Activated CD4-positive, alpha-beta memory T cell treated with anti-CD3 and anti-CD28 coated beads, Interleukin-2, amount 10 ng/mL, durations not matched to agents 7 days and 5 days (primary cell): ENCODE measurements at regions not wholly inside any gene's neighbourhood (a gene's known extent, or its start where the extent isn't known, plus 50 kb on each side); places are given as distances from the start of the nearest gene placed in this dataset.

Source experiments
- CTCF ChIA-PET: fragments of 350-600 bp; sonication (Branson Sonifier 250); formaldehyde crosslinking; loops from one replicate; lab custom pipeline; 2021; ENCODE audit warnings: antibody characterized with exemption, inconsistent platforms; lab: Charles Lee
- POLR2A ChIA-PET: fragments of 350-600 bp; sonication (Branson Sonifier 250); formaldehyde crosslinking; loops from one replicate; lab custom pipeline; 2021; ENCODE audit warnings: antibody characterized with exemption; lab: Charles Lee
- DNase-seq: peaks from one replicate; pipeline ENCODE4 v3.0.0-alpha.2; 2020
- H3K27ac Mint-ChIP-seq: one replicate; pipeline ENCODE4 v1.8.0; 2021; ENCODE audit warnings: mild to moderate bottlenecking, mixed read lengths
- H3K27me3 Mint-ChIP-seq: one replicate; pipeline ENCODE4 v1.8.0; 2021; ENCODE audit warnings: mixed read lengths
- H3K36me3 Mint-ChIP-seq: one replicate; pipeline ENCODE4 v1.8.0; 2021; ENCODE audit warnings: low read depth, mixed read lengths
- H3K4me1 Mint-ChIP-seq: one replicate; pipeline ENCODE4 v1.8.0; 2021; ENCODE audit warnings: mixed read lengths
- H3K4me3 Mint-ChIP-seq: one replicate; pipeline ENCODE4 v1.8.0; 2021; ENCODE audit warnings: mild to moderate bottlenecking, mixed read lengths
- H3K9me3 Mint-ChIP-seq: one replicate; pipeline ENCODE4 v1.8.0; 2021; ENCODE audit warnings: mixed read lengths

DNA sequence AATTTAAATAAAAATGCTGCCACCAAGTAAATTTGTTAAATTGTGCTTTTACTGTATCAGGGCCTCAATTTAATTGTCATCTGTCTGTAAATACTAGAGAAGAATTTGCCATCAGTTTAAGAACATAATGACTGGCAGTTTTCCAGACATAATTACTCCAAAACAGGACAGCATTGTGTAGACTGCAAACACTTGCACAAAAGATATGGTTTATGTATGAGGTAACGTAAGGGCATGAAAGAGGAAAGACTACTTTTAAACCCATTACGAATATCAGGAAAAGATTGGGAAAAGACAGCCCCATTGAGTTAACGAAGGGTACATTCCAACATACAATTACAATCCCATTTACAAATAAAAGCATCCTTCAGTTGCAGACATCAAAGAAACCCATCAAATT, 59.8 kb upstream of the KRR1 start:
- no peak overlapping the region for H3K27ac Mint-ChIP-seq
- no peak overlapping the region for H3K4me3 Mint-ChIP-seq
- H3K27me3 Mint-ChIP-seq, result peaks cover 3% of the 10 kb centered on the region
- POLR2A ChIA-PET, result no interaction called here
- CTCF ChIA-PET, result interaction anchor here (0.6 kb wide), 1 partner anchor 505 kb away, joined by 3 read pairs; no protein-coding TSS in a partner anchor
- no peaks in the 10 kb centered on the region for H3K4me1 Mint-ChIP-seq
- H3K9me3 Mint-ChIP-seq, result no peaks in the 10 kb centered on the region
- DNase-seq, result no peak
- H3K36me3 Mint-ChIP-seq, result no peaks in the 10 kb centered on the region

GRCh38 chr12:75568801-75569200, 57.4 kb upstream of the KRR1 start:
- ChIA-PET CTCF (no interaction called here), POLR2A (no interaction called here)
- Mint-ChIP-seq H3K27me3 (peaks cover 5% of the 10 kb centered on the region), H3K36me3 (no peaks in the 10 kb centered on the region), H3K9me3 (peaks cover 5% of the 10 kb centered on the region), H3K4me1 (no peaks in the 10 kb centered on the region), H3K4me3 (no peak overlapping the region), H3K27ac (no peak overlapping the region)
- no peak for DNase-seq

DNA sequence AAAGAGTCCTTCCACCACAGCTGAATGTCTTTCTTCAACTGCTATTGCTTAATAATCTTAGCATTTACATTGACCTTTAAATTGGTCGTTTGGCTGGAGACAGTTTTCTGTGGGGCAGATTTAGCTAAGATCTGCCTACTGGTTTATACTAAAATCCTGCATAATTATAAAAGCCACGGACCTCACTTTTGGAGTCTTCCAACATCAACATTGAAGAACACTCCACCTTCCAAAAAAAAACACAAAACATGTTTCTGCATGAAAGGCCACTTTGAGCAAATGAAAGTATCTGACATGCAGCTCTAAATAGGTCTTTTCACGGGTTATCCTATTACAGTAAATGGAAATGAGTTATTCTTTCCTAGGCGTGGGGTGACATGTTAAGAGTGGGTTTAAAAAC, 57.0 kb upstream of the KRR1 start:
- H3K4me1 Mint-ChIP-seq, result no peaks in the 10 kb centered on the region
- H3K27ac Mint-ChIP-seq, result no peak overlapping the region
- peaks cover 5% of the 10 kb centered on the region for H3K27me3 Mint-ChIP-seq
- no peak for DNase-seq
- CTCF ChIA-PET, result interaction anchor here (1.1 kb wide), 1 partner anchor 469 kb away, joined by 4 read pairs; no protein-coding TSS in a partner anchor
- POLR2A ChIA-PET, result no interaction called here
- peaks cover 5% of the 10 kb centered on the region for H3K9me3 Mint-ChIP-seq
- no peaks in the 10 kb centered on the region for H3K36me3 Mint-ChIP-seq
- no peak overlapping the region for H3K4me3 Mint-ChIP-seq

GRCh38 chr12:75565795-75566194, 54.4 kb upstream of the KRR1 start:
- no peak for DNase-seq
- H3K4me3 Mint-ChIP-seq, result no peak overlapping the region
- H3K4me1 Mint-ChIP-seq, result peaks cover 2% of the 10 kb centered on the region
- peaks cover 5% of the 10 kb centered on the region for H3K9me3 Mint-ChIP-seq
- peaks cover 5% of the 10 kb centered on the region for H3K27me3 Mint-ChIP-seq
- H3K36me3 Mint-ChIP-seq, result no peaks in the 10 kb centered on the region
- no peak overlapping the region for H3K27ac Mint-ChIP-seq
- CTCF ChIA-PET, result interaction anchor here (1.4 kb wide), 2 partner anchors 39 to 466 kb away, joined by 3 to 5 read pairs; partner anchors contain the start of gene PHLDA1
- POLR2A ChIA-PET, result no interaction called here

DNA sequence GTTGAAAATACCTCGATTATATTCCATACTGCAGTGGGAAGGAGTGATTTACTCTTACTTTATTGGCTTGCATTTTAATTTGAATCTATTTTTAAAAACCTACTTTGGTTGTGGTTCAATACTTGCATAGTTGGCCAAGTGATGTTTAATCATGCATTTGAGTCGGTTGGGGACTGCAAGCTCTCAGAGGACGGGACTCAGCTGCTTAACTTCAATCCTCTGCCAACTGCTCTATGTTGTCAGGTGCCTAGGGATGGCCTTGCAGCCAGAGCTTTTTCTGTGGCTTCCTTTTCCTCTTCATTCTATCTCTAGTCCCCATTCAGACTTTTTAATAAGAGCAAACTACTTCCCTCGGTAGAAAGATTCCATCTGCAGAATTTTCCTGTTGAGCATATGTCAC, 53.4 kb upstream of the KRR1 start:
- Mint-ChIP-seq H3K27me3 (peaks cover 5% of the 10 kb centered on the region), H3K4me1 (peaks cover 2% of the 10 kb centered on the region), H3K27ac (no peak overlapping the region), H3K36me3 (no peaks in the 10 kb centered on the region), H3K4me3 (no peak overlapping the region), H3K9me3 (peaks cover 5% of the 10 kb centered on the region)
- no peak for DNase-seq
- ChIA-PET POLR2A (interaction anchor here (0.6 kb wide), 1 partner anchor 995 kb away, joined by 5 read pairs; no protein-coding TSS in a partner anchor), CTCF (interaction anchor here (1.4 kb wide), 2 partner anchors 38 to 467 kb away, joined by 3 to 5 read pairs; partner anchors contain the start of gene PHLDA1)

- peaks cover 5% of the 10 kb centered on the region for H3K9me3 Mint-ChIP-seq
- H3K4me1 Mint-ChIP-seq, result peaks cover 2% of the 10 kb centered on the region
- peaks cover 5% of the 10 kb centered on the region for H3K27me3 Mint-ChIP-seq
- H3K4me3 Mint-ChIP-seq, result no peak overlapping the region
- H3K27ac Mint-ChIP-seq, result no peak overlapping the region
- H3K36me3 Mint-ChIP-seq, result no peaks in the 10 kb centered on the region
- ChIA-PET POLR2A (no interaction called here), CTCF (interaction anchor here (1.4 kb wide), 2 partner anchors 38 to 467 kb away, joined by 3 to 5 read pairs; partner anchors contain the start of gene PHLDA1)
- DNase-seq, result no peak
Measured at GRCh38 chr12:75564398-75564797, 53.0 kb upstream of the KRR1 start.

DNA sequence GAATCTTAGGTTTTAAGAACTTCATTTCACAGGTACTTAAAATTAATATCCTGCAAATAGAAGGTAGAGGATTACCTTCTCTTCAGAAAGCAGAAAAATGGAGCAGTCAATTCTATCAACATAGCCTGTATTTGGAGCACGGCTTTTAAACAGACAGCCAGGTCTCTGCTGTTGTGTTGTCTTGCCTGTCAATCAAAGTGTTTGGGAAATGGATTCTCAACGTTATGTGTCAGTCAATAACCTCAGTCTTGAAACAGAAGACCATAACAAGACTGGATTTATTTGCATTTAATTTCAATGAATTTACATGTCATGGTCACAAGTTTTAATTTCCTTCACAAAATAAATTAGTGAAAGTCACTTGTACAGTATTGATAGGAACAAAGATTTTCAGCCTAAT, 51.9 kb upstream of the KRR1 start:
- CTCF ChIA-PET, result no interaction called here
- no peaks in the 10 kb centered on the region for H3K36me3 Mint-ChIP-seq
- POLR2A ChIA-PET, result no interaction called here
- no peak overlapping the region for H3K4me3 Mint-ChIP-seq
- peaks cover 5% of the 10 kb centered on the region for H3K27me3 Mint-ChIP-seq
- no peak for DNase-seq
- peaks cover 5% of the 10 kb centered on the region for H3K9me3 Mint-ChIP-seq
- peaks cover 2% of the 10 kb centered on the region for H3K4me1 Mint-ChIP-seq
- no peak overlapping the region for H3K27ac Mint-ChIP-seq

DNA sequence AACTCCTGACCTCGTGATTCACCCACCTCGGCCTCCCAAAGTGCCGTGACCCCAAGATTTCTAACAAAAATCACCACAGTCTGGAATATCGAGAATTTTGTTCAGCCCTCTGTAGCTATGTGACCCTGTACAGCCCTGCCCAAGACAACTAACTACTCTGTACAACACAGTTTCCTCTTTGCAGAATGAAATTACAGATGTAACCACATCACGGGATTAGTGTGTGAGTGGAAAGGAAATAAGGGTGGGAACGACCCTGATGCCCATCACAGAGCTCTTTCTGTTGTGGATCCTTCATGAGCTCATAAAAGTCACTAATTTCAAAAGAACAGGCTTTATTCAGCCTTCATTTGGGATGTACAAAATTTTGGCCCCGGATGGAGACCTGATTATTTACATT, 50.5 kb upstream of the KRR1 start:
- no peaks in the 10 kb centered on the region for H3K36me3 Mint-ChIP-seq
- H3K4me3 Mint-ChIP-seq, result no peak overlapping the region
- DNase-seq, result no peak
- peaks cover 2% of the 10 kb centered on the region for H3K4me1 Mint-ChIP-seq
- CTCF ChIA-PET, result interaction anchor here (0.8 to 1.4 kb wide), 3 partner anchors 8 to 475 kb away, joined by 3 to 4 read pairs (median 4); no protein-coding TSS in a partner anchor
- no peak overlapping the region for H3K27ac Mint-ChIP-seq
- H3K9me3 Mint-ChIP-seq, result peaks cover 5% of the 10 kb centered on the region
- POLR2A ChIA-PET, result interaction anchor here (0.7 kb wide), 1 partner anchor 469 kb away, joined by 3 read pairs; the partner anchor contains the start of gene PHLDA1
- peaks cover 6% of the 10 kb centered on the region for H3K27me3 Mint-ChIP-seq
